BJ (cell line): ENCODE measurements at regions not wholly inside any gene's neighbourhood (a gene's known extent, or its start where the extent isn't known, plus 50 kb on each side); places are given as distances from the start of the nearest gene placed in this dataset.

ENCODE experiments used
- CTCF ChIA-PET: fragments of 350-600 bp; formaldehyde crosslinking; extraction: SDS; loops from one replicate; lab custom pipeline; 2021; ENCODE audit warnings: antibody characterized with exemption, inconsistent platforms; lab: Yijun Ruan, JAX
- POLR2A ChIA-PET: fragments of 300-600 bp; sonication (Branson Sonifier 250); formaldehyde crosslinking; extraction: SDS; loops from one replicate; lab custom pipeline; 2021; ENCODE audit warnings: antibody characterized with exemption; lab: Charles Lee
- DNase-seq: peaks from one replicate; pipeline ENCODE4 v3.0.0-alpha.2; 2011; ENCODE audit warnings: low read depth
- H3K27me3 ChIP-seq: 2 replicates; pipeline ENCODE4 v1.6.0; 2011; ENCODE audit warnings: low read length; ENCODE audit not compliant: control insufficient read depth, insufficient read depth
- H3K36me3 ChIP-seq: 2 replicates; pipeline ENCODE4 v1.5.1; 2011; ENCODE audit warnings: low read length; ENCODE audit not compliant: control insufficient read depth, insufficient read depth
- H3K4me3 ChIP-seq: 2 replicates; pipeline ENCODE4 v1.5.1; 2011; ENCODE audit warnings: low read depth, mild to moderate bottlenecking, control low read depth, low read length
- CTCF ChIP-seq: IDR thresholded peaks from 2 replicates; pipeline ENCODE4 v1.5.1; 2011; ENCODE audit warnings: low read depth, mild to moderate bottlenecking, control low read depth, inconsistent platforms, low read length, moderate library complexity; ENCODE audit not compliant: insufficient read depth

- DNase-seq = no peak
- POLR2A ChIA-PET = no interaction called here
Measured at GRCh38 chr2:239531456-239532241, 130.8 kb upstream of the HDAC4 start.

GRCh38 chr2:239530749-239531316, 130.0 kb upstream of the HDAC4 start:
- no peak for DNase-seq
- H3K27me3 ChIP-seq = no peaks in the 10 kb centered on the region
- no peak overlapping the region for H3K4me3 ChIP-seq
- POLR2A ChIA-PET = no interaction called here
- CTCF ChIA-PET = no interaction called here
- no peak for TF ChIP-seq CTCF
- no peaks in the 10 kb centered on the region for H3K36me3 ChIP-seq

More at GRCh38 chr2:239531456-239532241, 130.8 kb upstream of the HDAC4 start:
- CTCF ChIA-PET = no interaction called here
- H3K27me3 ChIP-seq = no peaks in the 10 kb centered on the region
- no peaks in the 10 kb centered on the region for H3K36me3 ChIP-seq
- H3K4me3 ChIP-seq = no peak overlapping the region
- no peak for TF ChIP-seq CTCF

DNA sequence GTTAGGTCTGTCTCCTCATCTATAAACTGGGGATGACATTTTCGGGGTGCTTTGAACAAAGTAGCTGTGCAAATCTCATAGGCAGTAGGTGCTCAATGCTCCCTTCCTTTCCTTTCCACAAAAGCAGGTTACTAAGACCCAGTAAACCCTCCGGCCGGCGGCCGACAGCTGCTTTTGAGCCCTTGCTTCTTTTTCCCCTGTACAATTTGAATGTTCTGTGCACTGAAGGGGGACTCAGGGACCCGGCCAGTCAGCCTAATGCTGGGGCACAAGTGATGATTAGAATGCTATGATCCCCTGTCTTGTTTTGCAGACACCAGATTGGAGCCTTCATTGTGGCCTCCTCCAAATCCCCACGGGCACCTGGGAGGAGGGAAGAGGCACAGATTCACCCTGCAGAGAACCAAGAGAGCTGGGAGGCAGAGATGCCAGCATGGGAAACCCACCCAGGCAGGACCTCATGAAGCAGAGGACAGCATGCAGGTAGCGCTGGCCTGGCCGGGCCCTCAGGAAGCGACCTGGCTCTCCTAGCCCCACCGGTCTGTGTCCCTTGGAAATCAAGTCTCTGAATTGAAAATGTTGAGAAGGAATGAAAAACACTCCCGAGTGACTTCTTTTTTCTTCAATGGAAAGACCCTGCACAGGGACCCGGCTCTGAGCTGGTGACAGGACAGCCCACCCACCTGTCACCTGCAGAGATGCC, 128.6 kb upstream of the HDAC4 start:
- no peak for DNase-seq
- H3K4me3 ChIP-seq = no peak overlapping the region
- H3K36me3 ChIP-seq = no peaks in the 10 kb centered on the region
- POLR2A ChIA-PET = no interaction called here
- TF ChIP-seq CTCF = no peak
- CTCF ChIA-PET = no interaction called here
- H3K27me3 ChIP-seq = no peaks in the 10 kb centered on the region

- POLR2A ChIA-PET = no interaction called here
- Histone ChIP-seq H3K4me3 (no peak overlapping the region), H3K36me3 (no peaks in the 10 kb centered on the region), H3K27me3 (no peaks in the 10 kb centered on the region)
- CTCF ChIA-PET = no interaction called here
- no peak for DNase-seq
- TF ChIP-seq CTCF = no peak
Measured at GRCh38 chr2:239528883-239529282, 128.1 kb upstream of the HDAC4 start.

DNA sequence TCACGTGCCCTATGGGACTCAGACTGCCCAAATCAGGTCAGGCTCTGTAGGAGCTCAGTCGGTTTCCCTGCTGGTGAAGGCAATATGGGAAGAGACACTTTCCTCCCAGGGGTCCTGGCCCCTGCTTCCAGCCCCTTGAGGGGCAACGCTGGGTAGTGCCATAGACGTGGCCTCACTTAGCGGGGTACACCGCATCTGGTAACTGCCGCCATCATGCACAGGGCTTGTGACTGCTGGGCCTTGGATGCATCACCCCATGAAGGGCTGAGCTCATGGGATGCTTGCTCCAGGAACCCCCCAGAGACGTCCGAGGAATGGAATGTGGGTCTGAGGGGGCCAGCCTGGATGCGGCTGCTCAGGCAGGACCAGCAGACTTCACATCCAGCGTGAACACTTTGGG, 127.3 kb upstream of the HDAC4 start:
- POLR2A ChIA-PET = no interaction called here
- Histone ChIP-seq H3K36me3 (no peaks in the 10 kb centered on the region), H3K4me3 (no peak overlapping the region), H3K27me3 (no peaks in the 10 kb centered on the region)
- CTCF ChIA-PET = no interaction called here
- TF ChIP-seq CTCF = no peak
- no peak for DNase-seq
